ENCODE measurements at regions not wholly inside any gene's neighbourhood (a gene's known extent, or its start where the extent isn't known, plus 50 kb on each side); places are given as distances from the start of the nearest gene placed in this dataset.

DNA sequence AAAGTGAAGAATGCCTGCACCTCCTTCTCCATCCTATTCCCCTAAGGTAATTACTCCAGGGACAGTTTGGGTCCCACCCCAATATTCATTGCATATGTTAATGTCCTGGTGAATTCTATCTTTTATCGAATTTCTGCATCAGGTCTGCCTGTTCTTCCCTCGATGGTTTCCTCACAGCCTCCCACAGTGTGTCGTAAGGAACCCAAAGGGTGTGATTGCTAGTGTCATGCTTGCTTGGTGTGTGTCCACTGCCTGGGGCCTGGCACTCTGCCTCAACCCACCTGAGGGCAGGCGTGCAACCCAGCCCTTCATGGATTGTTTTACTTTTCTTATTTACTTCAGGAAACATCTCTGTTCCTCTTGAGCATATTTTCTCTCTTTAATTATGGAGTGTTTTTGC lies 60.2 kb upstream of the CYSLTR2 start:
- Histone ChIP-seq H3K4me3 (replicated peaks in 1 of 3; ENCODE audit: low read depth in 2 of 3, low read length in 3 of 3) (no peak overlapping the region), H3K4me1 (ENCODE audit: control insufficient read depth in 1 of 2, insufficient read depth in 2 of 2, low read length in 2 of 2) (peaks cover 0 to 13% of the 10 kb centered on the region in 2 donors), H3K4me2 (replicated peaks; ENCODE audit: extremely low read depth, low read length, poor library complexity, severe bottlenecking) (no peak overlapping the region), H3K79me2 (ENCODE audit: insufficient read depth, low read length) (no peaks in the 10 kb centered on the region), H3K27ac (ENCODE audit: low read depth in 1 of 2, low read length in 2 of 2) (no peak overlapping the region), H3K9ac (ENCODE audit: insufficient read depth, low read length, poor library complexity, severe bottlenecking) (no peak overlapping the region), H4K20me1 (ENCODE audit: insufficient read depth, low read length) (no peaks in the 10 kb centered on the region), H3K27me3 (ENCODE audit: control insufficient read depth in 2 of 2, insufficient read depth in 2 of 2, low read length in 2 of 2) (no peaks in the 10 kb centered on the region), H2AFZ (ENCODE audit: insufficient read depth, low read depth, low read length, poor library complexity, severe bottlenecking) (no peak overlapping the region), H3K36me3 (replicated peaks in 1 of 2; ENCODE audit: control insufficient read depth in 1 of 2, insufficient read depth in 2 of 2, low read length in 2 of 2) (no peaks in the 10 kb centered on the region), H3K9me3 (replicated peaks in 1 of 2; ENCODE audit: control insufficient read depth in 1 of 2, insufficient read depth in 1 of 2, low read length in 2 of 2) (peaks cover 0 to 2% of the 10 kb centered on the region in 2 donors)
- H3K36me3 Mint-ChIP-seq, result no peaks in the 10 kb centered on the region
- DNase-seq, result no peak
- no CpG with 5 or more reads among the region's 4 CpGs for WGBS (ENCODE audit: insufficient coverage)
- intact Hi-C loops (cut with micrococcal nuclease), result no loop called here
- H3K4me3 Mint-ChIP-seq, result no peak overlapping the region
- H3K27ac Mint-ChIP-seq, result peak overlapping the region in 1 of 7 donors; percentile 19
- peaks cover under 1 to 10% (median 4%) of the 10 kb centered on the region in 7 donors for H3K9me3 Mint-ChIP-seq
- peaks cover 20% of the 10 kb centered on the region for H3K4me1 Mint-ChIP-seq
- TF ChIP-seq, protein P1, sequence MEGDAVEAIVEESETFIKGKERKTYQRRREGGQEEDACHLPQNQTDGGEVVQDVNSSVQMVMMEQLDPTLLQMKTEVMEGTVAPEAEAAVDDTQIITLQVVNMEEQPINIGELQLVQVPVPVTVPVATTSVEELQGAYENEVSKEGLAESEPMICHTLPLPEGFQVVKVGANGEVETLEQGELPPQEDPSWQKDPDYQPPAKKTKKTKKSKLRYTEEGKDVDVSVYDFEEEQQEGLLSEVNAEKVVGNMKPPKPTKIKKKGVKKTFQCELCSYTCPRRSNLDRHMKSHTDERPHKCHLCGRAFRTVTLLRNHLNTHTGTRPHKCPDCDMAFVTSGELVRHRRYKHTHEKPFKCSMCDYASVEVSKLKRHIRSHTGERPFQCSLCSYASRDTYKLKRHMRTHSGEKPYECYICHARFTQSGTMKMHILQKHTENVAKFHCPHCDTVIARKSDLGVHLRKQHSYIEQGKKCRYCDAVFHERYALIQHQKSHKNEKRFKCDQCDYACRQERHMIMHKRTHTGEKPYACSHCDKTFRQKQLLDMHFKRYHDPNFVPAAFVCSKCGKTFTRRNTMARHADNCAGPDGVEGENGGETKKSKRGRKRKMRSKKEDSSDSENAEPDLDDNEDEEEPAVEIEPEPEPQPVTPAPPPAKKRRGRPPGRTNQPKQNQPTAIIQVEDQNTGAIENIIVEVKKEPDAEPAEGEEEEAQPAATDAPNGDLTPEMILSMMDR (IDR thresholded peaks at IDR 0.05), result no peak
- peaks cover 0 to under 1% (median 0%) of the 10 kb centered on the region in 3 donors for H3K27me3 Mint-ChIP-seq (ENCODE audit: low read depth in 3 of 3)

DNA sequence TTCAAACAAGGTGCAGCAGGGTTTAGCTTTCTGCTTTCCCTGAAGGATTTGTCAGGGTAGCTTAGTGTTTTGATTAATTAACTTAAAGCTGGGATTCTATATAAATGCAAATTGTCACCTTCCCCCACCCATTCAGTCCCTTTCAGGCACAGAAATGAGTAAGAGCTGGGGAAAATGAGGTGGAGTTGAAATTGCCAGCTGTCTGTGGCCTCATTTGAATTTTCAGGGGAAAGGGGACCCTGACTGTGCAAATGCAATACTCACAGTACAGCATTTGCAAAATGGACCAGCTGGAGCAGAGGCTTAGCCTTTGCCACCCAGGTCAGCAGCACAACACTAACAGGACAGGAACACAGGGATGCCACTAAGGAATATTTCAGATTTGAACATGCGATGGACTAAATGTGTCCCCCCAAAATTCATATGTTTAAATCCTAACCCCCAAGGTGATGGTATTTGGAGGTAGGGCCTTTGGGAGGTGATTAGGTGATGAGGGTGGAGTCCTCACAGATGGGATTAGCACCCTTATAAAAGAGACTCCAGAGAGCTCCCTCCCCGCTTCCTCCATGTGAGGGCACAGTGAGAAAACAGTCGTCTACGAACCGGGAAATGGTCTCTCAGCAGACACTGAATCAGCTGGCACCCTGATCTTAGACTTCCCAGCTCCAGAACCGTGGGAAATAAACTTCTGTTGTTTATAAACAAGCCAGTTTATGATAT lies 59.5 kb upstream of the CYSLTR2 start:
- no peaks in the 10 kb centered on the region for H3K36me3 Mint-ChIP-seq
- peaks cover 0 to 6% (median 4%) of the 10 kb centered on the region in 7 donors for H3K9me3 Mint-ChIP-seq
- no peak overlapping the region for H3K4me3 Mint-ChIP-seq
- Histone ChIP-seq H3K79me2 (ENCODE audit: insufficient read depth, low read length) (no peaks in the 10 kb centered on the region), H3K4me2 (replicated peaks; ENCODE audit: extremely low read depth, low read length, poor library complexity, severe bottlenecking) (no peak overlapping the region), H3K27me3 (ENCODE audit: control insufficient read depth in 2 of 2, insufficient read depth in 2 of 2, low read length in 2 of 2) (no peaks in the 10 kb centered on the region), H4K20me1 (ENCODE audit: insufficient read depth, low read length) (no peaks in the 10 kb centered on the region), H3K9me3 (replicated peaks in 1 of 2; ENCODE audit: control insufficient read depth in 1 of 2, insufficient read depth in 1 of 2, low read length in 2 of 2) (no peaks in the 10 kb centered on the region), H3K27ac (ENCODE audit: low read depth in 1 of 2, low read length in 2 of 2) (no peak overlapping the region), H2AFZ (ENCODE audit: insufficient read depth, low read depth, low read length, poor library complexity, severe bottlenecking) (peak overlapping the region; percentile 20), H3K4me3 (replicated peaks in 1 of 3; ENCODE audit: low read depth in 2 of 3, low read length in 3 of 3) (no peak overlapping the region), H3K36me3 (replicated peaks in 1 of 2; ENCODE audit: control insufficient read depth in 1 of 2, insufficient read depth in 2 of 2, low read length in 2 of 2) (no peaks in the 10 kb centered on the region), H3K4me1 (ENCODE audit: control insufficient read depth in 1 of 2, insufficient read depth in 2 of 2, low read length in 2 of 2) (peaks cover 0 to 13% of the 10 kb centered on the region in 2 donors), H3K9ac (ENCODE audit: insufficient read depth, low read length, poor library complexity, severe bottlenecking) (no peak overlapping the region)
- no CpG with 5 or more reads among the region's 6 CpGs for WGBS (ENCODE audit: insufficient coverage)
- DNase-seq, result no peak
- TF ChIP-seq, protein P1 (IDR thresholded peaks at IDR 0.05), result no peak
- peaks cover 20% of the 10 kb centered on the region for H3K4me1 Mint-ChIP-seq
- H3K27ac Mint-ChIP-seq, result peak overlapping the region in 2 of 7 donors; percentile 8 to 34
- intact Hi-C loops (cut with micrococcal nuclease), result no loop called here
- no peaks in the 10 kb centered on the region for H3K27me3 Mint-ChIP-seq (ENCODE audit: low read depth in 3 of 3)

Data from CD14-positive monocyte (primary cell).